OCI-LY1 (cell line): ENCODE measurements at regions not wholly inside any gene's neighbourhood (a gene's known extent, or its start where the extent isn't known, plus 50 kb on each side); places are given as distances from the start of the nearest gene placed in this dataset.

Source experiments
- H2AFZ ChIP-seq: fragments of 200-600 bp; sonication (generic), shearing (Covaris generic); 2 replicates; pipeline ENCODE4 v1.6.0; 2014; ENCODE audit warnings: antibody characterized with exemption, mild to moderate bottlenecking, low read length
- H3F3A ChIP-seq: fragments of 200-600 bp; sonication (generic), shearing (Covaris generic); 2 replicates; pipeline ENCODE4 v1.6.0; 2014; ENCODE audit warnings: mild to moderate bottlenecking, antibody characterized with exemption, low read length, moderate library complexity; ENCODE audit not compliant: insufficient read depth
- H3K27ac ChIP-seq: fragments of 200-600 bp; sonication (generic); 2 replicates; pipeline ENCODE4 v1.5.1; 2014; ENCODE audit warnings: low read length, mixed run types, mild to moderate bottlenecking, low read depth; ENCODE audit not compliant: poor library complexity, severe bottlenecking
- H3K27me3 ChIP-seq: fragments of 200-600 bp; sonication (generic); 2 replicates; pipeline ENCODE4 v1.6.0; 2014; ENCODE audit warnings: antibody characterized with exemption, mild to moderate bottlenecking, low read length, moderate library complexity; ENCODE audit not compliant: insufficient read depth
- H3K36me3 ChIP-seq: fragments of 200-600 bp; sonication (generic); 2 replicates; pipeline ENCODE4 v1.6.1; 2014; ENCODE audit warnings: mild to moderate bottlenecking, antibody characterized with exemption, low read length, moderate library complexity, mixed read lengths; ENCODE audit not compliant: insufficient read depth
- H3K4me1 ChIP-seq: fragments of 200-600 bp; sonication (generic); 2 replicates; pipeline ENCODE4 v1.5.1; 2014; ENCODE audit warnings: mild to moderate bottlenecking, low read length, moderate library complexity; ENCODE audit not compliant: insufficient read depth, severe bottlenecking
- H3K4me2 ChIP-seq: fragments of 200-600 bp; sonication (generic), shearing (Covaris generic); 2 replicates; pipeline ENCODE4 v1.6.1; 2014; ENCODE audit warnings: low read length
- H3K4me3 ChIP-seq: fragments of 200-600 bp; sonication (generic); 2 replicates; pipeline ENCODE4 v1.5.1; 2014; ENCODE audit warnings: low read length, low read depth, mild to moderate bottlenecking, mixed read lengths; ENCODE audit not compliant: poor library complexity, severe bottlenecking
- H3K79me2 ChIP-seq: fragments of 200-600 bp; shearing (Covaris generic); 2 replicates; pipeline ENCODE4 v1.6.1; 2016; ENCODE audit warnings: mixed run types, low read length, mixed read lengths; ENCODE audit not compliant: insufficient read depth
- H3K9ac ChIP-seq: fragments of 200-600 bp; sonication (generic), shearing (Covaris generic); 2 replicates; pipeline ENCODE4 v1.6.1; 2014; ENCODE audit warnings: mild to moderate bottlenecking, low read length, mixed read lengths
- H3K9me2 ChIP-seq: fragments of 200-600 bp; sonication (generic), shearing (Covaris generic); 2 replicates; pipeline ENCODE4 v1.6.1; 2014; ENCODE audit warnings: low read depth, mild to moderate bottlenecking, low read length, mixed read lengths
- H3K9me3 ChIP-seq: fragments of 200-600 bp; shearing (Covaris generic); 2 replicates; pipeline ENCODE4 v1.6.1; 2014; ENCODE audit warnings: low read length, mixed read lengths
- H4K20me1 ChIP-seq: fragments of 200-600 bp; sonication (generic), shearing (Covaris generic); 2 replicates; pipeline ENCODE4 v1.6.0; 2016; ENCODE audit warnings: mild to moderate bottlenecking, low read length; ENCODE audit not compliant: insufficient read depth
- CTCF ChIP-seq: fragments of 200-600 bp; sonication (generic), shearing (Covaris generic); IDR thresholded peaks from 2 replicates; pipeline ENCODE4 v1.5.1; 2017; ENCODE audit warnings: mild to moderate bottlenecking, antibody characterized with exemption, low read length, moderate library complexity, mixed read lengths
- EZH2 ChIP-seq: fragments of 200-600 bp; sonication (generic), shearing (Covaris generic); IDR thresholded peaks from 2 replicates; pipeline ENCODE4 v1.8.0; 2017; ENCODE audit warnings: borderline replicate concordance, mixed run types, mild to moderate bottlenecking, antibody characterized with exemption, low read length, moderate library complexity, mixed read lengths

GRCh38 chr20:19009081-19009688 lies 195.6 kb downstream of the SCP2D1 start:
- Histone ChIP-seq H3K9me2 (no peaks in the 10 kb centered on the region), H3K36me3 (no peaks in the 10 kb centered on the region), H3K4me3 (no peak overlapping the region), H3K79me2 (no peaks in the 10 kb centered on the region), H3K27ac (no peak overlapping the region), H4K20me1 (no peaks in the 10 kb centered on the region), H3F3A (no peaks in the 10 kb centered on the region), H3K4me2 (no peak overlapping the region), H2AFZ (no peak overlapping the region), H3K9ac (no peak overlapping the region), H3K9me3 (no peaks in the 10 kb centered on the region), H3K27me3 (no peaks in the 10 kb centered on the region), H3K4me1 (no peaks in the 10 kb centered on the region)
- no peak for TF ChIP-seq EZH2
- TF ChIP-seq CTCF: no peak

- H3K9me2 ChIP-seq: no peaks in the 10 kb centered on the region
- TF ChIP-seq CTCF (no peak), EZH2 (no peak)
- H3K27me3 ChIP-seq: no peaks in the 10 kb centered on the region
These were observed 199.1 kb downstream of the SCP2D1 start for GRCh38 chr20:19012676-19013075.

GRCh38 chr20:19013907-19014306 lies 198.5 kb upstream of the SLC24A3 start:
- Histone ChIP-seq H3K27ac (no peak overlapping the region), H3K9me3 (no peaks in the 10 kb centered on the region), H3K79me2 (no peaks in the 10 kb centered on the region), H3K4me2 (no peak overlapping the region), H2AFZ (no peak overlapping the region), H3F3A (no peaks in the 10 kb centered on the region), H3K4me1 (no peaks in the 10 kb centered on the region), H3K4me3 (no peak overlapping the region), H4K20me1 (no peaks in the 10 kb centered on the region), H3K36me3 (no peaks in the 10 kb centered on the region), H3K9me2 (no peaks in the 10 kb centered on the region), H3K9ac (no peak overlapping the region), H3K27me3 (no peaks in the 10 kb centered on the region)
- no peak for TF ChIP-seq CTCF
- no peak for TF ChIP-seq EZH2

More at GRCh38 chr20:19012676-19013075, 199.1 kb downstream of the SCP2D1 start:
- no peaks in the 10 kb centered on the region for H3K79me2 ChIP-seq
- no peaks in the 10 kb centered on the region for H3K9me3 ChIP-seq
- no peak overlapping the region for H3K4me2 ChIP-seq
- no peaks in the 10 kb centered on the region for H4K20me1 ChIP-seq
- H3K4me1 ChIP-seq: no peaks in the 10 kb centered on the region
- H3K4me3 ChIP-seq: no peak overlapping the region
- no peak overlapping the region for H3K27ac ChIP-seq
- no peaks in the 10 kb centered on the region for H3F3A ChIP-seq
- no peak overlapping the region for H2AFZ ChIP-seq
- no peaks in the 10 kb centered on the region for H3K36me3 ChIP-seq
- H3K9ac ChIP-seq: no peak overlapping the region
